ENCODE measurements at regions not wholly inside any gene's neighbourhood (a gene's known extent, or its start where the extent isn't known, plus 50 kb on each side); places are given as distances from the start of the nearest gene placed in this dataset.
A peak's percentile ranks its signal among the peaks of the same experiment; 100 is the strongest.

GRCh38 chr4:123588631-123589241 is 192.1 kb downstream of the SPRY1 start:
- Histone ChIP-seq H3K9me3 (ENCODE audit: control insufficient read depth in 2 of 2, insufficient read depth in 1 of 2, low read depth in 1 of 2, low read length in 1 of 2) (no peaks in the 10 kb centered on the region), H3K27me3 (ENCODE audit: control insufficient read depth in 3 of 3, insufficient read depth in 3 of 3, low read length in 3 of 3) (no peaks in the 10 kb centered on the region), H3K4me1 (ENCODE audit: control insufficient read depth in 3 of 3, insufficient read depth in 2 of 3, low read depth in 1 of 3, low read length in 2 of 3) (peaks cover 3 to 18% (median 5%) of the 10 kb centered on the region in 3 donors), H3K36me3 (ENCODE audit: control insufficient read depth in 3 of 3, insufficient read depth in 2 of 3, low read depth in 1 of 3, low read length in 3 of 3) (no peaks in the 10 kb centered on the region), H3K27ac (ENCODE audit: low read depth in 1 of 3, low read length in 2 of 3) (peak overlapping the region; percentile 30 to 81 (median 62)), H3K4me3 (ENCODE audit: low read depth in 1 of 3, low read length in 3 of 3) (no peak overlapping the region)
- DNase-seq (peak in 1 of 2 donors; percentile 50), FAIRE-seq (no peak)
- WGBS, 3 donors: 45 to 71% (median 65%) methylated on average over 8 of the region's 8 CpGs

DNA sequence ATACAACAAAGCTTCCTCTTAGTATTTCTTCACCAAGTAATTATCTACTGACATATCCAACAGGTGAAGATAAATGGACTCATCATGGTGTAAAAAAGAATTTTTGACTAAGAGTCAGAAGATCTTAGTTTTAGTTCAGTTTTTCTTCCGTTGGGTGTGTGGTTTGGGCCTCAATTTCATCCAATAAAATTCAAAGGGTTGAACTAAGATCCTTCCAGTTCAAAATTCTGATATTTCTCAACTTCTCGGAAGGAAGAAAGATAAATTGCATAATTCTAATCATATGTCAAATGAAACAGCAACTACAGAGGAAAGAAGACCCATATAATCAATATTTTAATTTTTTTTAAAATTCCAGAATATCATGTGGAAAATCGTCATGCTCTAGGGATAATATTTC is 192.7 kb downstream of the SPRY1 start:
- 70 to 91% (median 87%) methylated on average over 3 of the region's 3 CpGs for WGBS, 3 donors
- no peak overlapping the region for H3K4me3 ChIP-seq (ENCODE audit: low read depth in 1 of 3, low read length in 3 of 3)
- peaks cover 3 to 18% (median 5%) of the 10 kb centered on the region in 3 donors for H3K4me1 ChIP-seq (ENCODE audit: control insufficient read depth in 3 of 3, insufficient read depth in 2 of 3, low read depth in 1 of 3, low read length in 2 of 3)
- DNase-seq (no peak), FAIRE-seq (no peak)
- H3K9me3 ChIP-seq (ENCODE audit: control insufficient read depth in 2 of 2, insufficient read depth in 1 of 2, low read depth in 1 of 2, low read length in 1 of 2): no peaks in the 10 kb centered on the region
- no peaks in the 10 kb centered on the region for H3K27me3 ChIP-seq (ENCODE audit: control insufficient read depth in 3 of 3, insufficient read depth in 3 of 3, low read length in 3 of 3)
- H3K27ac ChIP-seq (ENCODE audit: low read depth in 1 of 3, low read length in 2 of 3): peak overlapping the region in 2 of 3 donors; percentile 62 to 81
- no peaks in the 10 kb centered on the region for H3K36me3 ChIP-seq (ENCODE audit: control insufficient read depth in 3 of 3, insufficient read depth in 2 of 3, low read depth in 1 of 3, low read length in 3 of 3)

DNA sequence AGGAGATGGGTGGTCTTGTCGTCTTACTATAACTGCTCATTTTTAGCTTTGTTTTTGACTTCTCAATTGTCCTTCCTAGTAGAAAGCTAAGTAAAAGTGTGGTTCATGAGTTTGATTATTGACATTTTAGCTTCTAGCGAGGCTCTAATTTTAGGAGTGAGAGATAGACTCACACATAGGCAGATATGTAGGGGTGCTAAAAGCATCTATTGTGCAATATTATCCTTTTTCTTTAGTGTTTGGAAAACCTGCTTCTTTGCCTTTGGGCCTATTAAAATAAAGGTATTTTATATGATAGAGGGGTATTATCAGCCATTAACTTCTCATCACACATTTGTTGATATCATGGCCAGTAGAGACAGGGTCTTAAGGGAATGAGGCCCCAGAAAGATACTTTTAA is 195.3 kb downstream of the SPRY1 start:
- no peak overlapping the region for H3K27ac ChIP-seq (ENCODE audit: low read depth in 1 of 3, low read length in 2 of 3)
- H3K4me3 ChIP-seq (ENCODE audit: low read depth in 1 of 3, low read length in 3 of 3): no peak overlapping the region
- peaks cover 3 to 18% (median 5%) of the 10 kb centered on the region in 3 donors for H3K4me1 ChIP-seq (ENCODE audit: control insufficient read depth in 3 of 3, insufficient read depth in 2 of 3, low read depth in 1 of 3, low read length in 2 of 3)
- no peak for DNase-seq
- FAIRE-seq: no peak
- H3K27me3 ChIP-seq (ENCODE audit: control insufficient read depth in 3 of 3, insufficient read depth in 3 of 3, low read length in 3 of 3): no peaks in the 10 kb centered on the region
- WGBS, 3 donors: 95 to 100% (median 98%) methylated on average over 2 of the region's 2 CpGs
- no peaks in the 10 kb centered on the region for H3K36me3 ChIP-seq (ENCODE audit: control insufficient read depth in 3 of 3, insufficient read depth in 2 of 3, low read depth in 1 of 3, low read length in 3 of 3)
- no peaks in the 10 kb centered on the region for H3K9me3 ChIP-seq (ENCODE audit: control insufficient read depth in 2 of 2, insufficient read depth in 1 of 2, low read depth in 1 of 2, low read length in 1 of 2)

- no peak for FAIRE-seq
- no peak overlapping the region for H3K27ac ChIP-seq (ENCODE audit: low read depth in 1 of 3, low read length in 2 of 3)
- no peaks in the 10 kb centered on the region for H3K9me3 ChIP-seq (ENCODE audit: control insufficient read depth in 2 of 2, insufficient read depth in 1 of 2, low read depth in 1 of 2, low read length in 1 of 2)
- no peak overlapping the region for H3K4me3 ChIP-seq (ENCODE audit: low read depth in 1 of 3, low read length in 3 of 3)
- H3K36me3 ChIP-seq (ENCODE audit: control insufficient read depth in 3 of 3, insufficient read depth in 2 of 3, low read depth in 1 of 3, low read length in 3 of 3): no peaks in the 10 kb centered on the region
- peaks cover 3 to 13% (median 4%) of the 10 kb centered on the region in 3 donors for H3K4me1 ChIP-seq (ENCODE audit: control insufficient read depth in 3 of 3, insufficient read depth in 2 of 3, low read depth in 1 of 3, low read length in 2 of 3)
- DNase-seq: no peak
- 81 to 91% (median 87%) methylated on average over 3 of the region's 3 CpGs for WGBS, 3 donors
- H3K27me3 ChIP-seq (ENCODE audit: control insufficient read depth in 3 of 3, insufficient read depth in 3 of 3, low read length in 3 of 3): no peaks in the 10 kb centered on the region
Observed at GRCh38 chr4:123593655-123594054, 197.1 kb downstream of the SPRY1 start.

DNA sequence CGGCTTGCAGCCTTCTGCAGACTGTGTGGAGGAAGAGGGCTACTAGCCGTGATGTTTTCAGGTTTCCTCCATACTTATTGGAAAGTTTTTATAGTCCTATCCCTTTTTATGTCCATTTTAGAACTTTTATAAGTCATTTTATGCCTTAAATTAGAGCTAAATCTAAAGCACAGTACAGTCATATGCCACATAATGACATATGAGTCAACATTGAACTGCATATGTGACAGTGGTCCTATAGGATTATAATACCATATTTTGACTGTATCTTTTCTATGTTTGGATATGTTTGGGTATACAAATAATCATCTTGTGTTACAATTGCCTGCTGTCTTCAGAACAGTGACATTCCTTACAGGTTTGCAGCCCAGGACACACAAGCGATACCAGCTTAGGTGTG is 200.2 kb downstream of the SPRY1 start:
- Histone ChIP-seq H3K27me3 (ENCODE audit: control insufficient read depth in 3 of 3, insufficient read depth in 3 of 3, low read length in 3 of 3) (no peaks in the 10 kb centered on the region), H3K4me3 (ENCODE audit: low read depth in 1 of 3, low read length in 3 of 3) (no peak overlapping the region), H3K9me3 (ENCODE audit: control insufficient read depth in 2 of 2, insufficient read depth in 1 of 2, low read depth in 1 of 2, low read length in 1 of 2) (no peaks in the 10 kb centered on the region), H3K27ac (ENCODE audit: low read depth in 1 of 3, low read length in 2 of 3) (no peak overlapping the region), H3K36me3 (ENCODE audit: control insufficient read depth in 3 of 3, insufficient read depth in 2 of 3, low read depth in 1 of 3, low read length in 3 of 3) (no peaks in the 10 kb centered on the region), H3K4me1 (ENCODE audit: control insufficient read depth in 3 of 3, insufficient read depth in 2 of 3, low read depth in 1 of 3, low read length in 2 of 3) (peaks cover 6 to 33% (median 12%) of the 10 kb centered on the region in 3 donors)
- 89 to 93% (median 92%) methylated on average over 3 of the region's 3 CpGs for WGBS, 3 donors
- FAIRE-seq (no peak), DNase-seq (no peak)

GRCh38 chr4:123597586-123597985 is 201.0 kb downstream of the SPRY1 start:
- 76 to 87% (median 83%) methylated on average over 1 of the region's 1 CpG for WGBS, 3 donors
- DNase-seq (no peak), FAIRE-seq (no peak)

DNA sequence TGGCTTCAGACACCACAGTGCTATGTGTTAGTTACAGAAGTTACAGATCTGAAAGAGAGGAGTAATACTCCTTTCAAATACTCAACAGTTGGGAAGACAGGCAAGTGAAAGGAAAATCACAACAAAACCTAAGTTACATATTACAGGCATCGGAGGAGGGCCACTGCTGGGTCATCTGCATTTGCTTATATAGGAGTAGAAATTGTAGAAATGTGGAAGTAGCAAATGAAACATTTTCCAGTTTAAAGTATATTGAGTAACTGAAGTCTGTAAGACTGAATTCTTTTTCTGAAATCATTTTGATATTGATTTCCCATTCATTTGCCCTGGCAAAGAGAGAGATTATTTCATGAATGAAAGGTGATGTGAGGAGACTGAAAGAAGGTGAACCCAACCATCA is 201.7 kb downstream of the SPRY1 start:
- Histone ChIP-seq H3K36me3 (ENCODE audit: control insufficient read depth in 3 of 3, insufficient read depth in 2 of 3, low read depth in 1 of 3, low read length in 3 of 3) (no peaks in the 10 kb centered on the region), H3K27me3 (ENCODE audit: control insufficient read depth in 3 of 3, insufficient read depth in 3 of 3, low read length in 3 of 3) (no peaks in the 10 kb centered on the region), H3K4me1 (ENCODE audit: control insufficient read depth in 3 of 3, insufficient read depth in 2 of 3, low read depth in 1 of 3, low read length in 2 of 3) (peaks cover 10 to 47% (median 15%) of the 10 kb centered on the region in 3 donors), H3K4me3 (ENCODE audit: low read depth in 1 of 3, low read length in 3 of 3) (no peak overlapping the region), H3K9me3 (ENCODE audit: control insufficient read depth in 2 of 2, insufficient read depth in 1 of 2, low read depth in 1 of 2, low read length in 1 of 2) (no peaks in the 10 kb centered on the region), H3K27ac (ENCODE audit: low read depth in 1 of 3, low read length in 2 of 3) (peak overlapping the region in 1 of 3 donors; percentile 79)
- 88 to 100% (median 97%) methylated on average over 1 of the region's 1 CpG for WGBS, 3 donors
- no peak for DNase-seq
- no peak for FAIRE-seq

More at GRCh38 chr4:123597586-123597985, 201.0 kb downstream of the SPRY1 start:
- H3K36me3 ChIP-seq (ENCODE audit: control insufficient read depth in 3 of 3, insufficient read depth in 2 of 3, low read depth in 1 of 3, low read length in 3 of 3): no peaks in the 10 kb centered on the region
- H3K4me1 ChIP-seq (ENCODE audit: control insufficient read depth in 3 of 3, insufficient read depth in 2 of 3, low read depth in 1 of 3, low read length in 2 of 3): peaks cover 10 to 41% (median 15%) of the 10 kb centered on the region in 3 donors
- H3K4me3 ChIP-seq (ENCODE audit: low read depth in 1 of 3, low read length in 3 of 3): no peak overlapping the region
- H3K9me3 ChIP-seq (ENCODE audit: control insufficient read depth in 2 of 2, insufficient read depth in 1 of 2, low read depth in 1 of 2, low read length in 1 of 2): no peaks in the 10 kb centered on the region
- no peaks in the 10 kb centered on the region for H3K27me3 ChIP-seq (ENCODE audit: control insufficient read depth in 3 of 3, insufficient read depth in 3 of 3, low read length in 3 of 3)
- H3K27ac ChIP-seq (ENCODE audit: low read depth in 1 of 3, low read length in 2 of 3): no peak overlapping the region

DNA sequence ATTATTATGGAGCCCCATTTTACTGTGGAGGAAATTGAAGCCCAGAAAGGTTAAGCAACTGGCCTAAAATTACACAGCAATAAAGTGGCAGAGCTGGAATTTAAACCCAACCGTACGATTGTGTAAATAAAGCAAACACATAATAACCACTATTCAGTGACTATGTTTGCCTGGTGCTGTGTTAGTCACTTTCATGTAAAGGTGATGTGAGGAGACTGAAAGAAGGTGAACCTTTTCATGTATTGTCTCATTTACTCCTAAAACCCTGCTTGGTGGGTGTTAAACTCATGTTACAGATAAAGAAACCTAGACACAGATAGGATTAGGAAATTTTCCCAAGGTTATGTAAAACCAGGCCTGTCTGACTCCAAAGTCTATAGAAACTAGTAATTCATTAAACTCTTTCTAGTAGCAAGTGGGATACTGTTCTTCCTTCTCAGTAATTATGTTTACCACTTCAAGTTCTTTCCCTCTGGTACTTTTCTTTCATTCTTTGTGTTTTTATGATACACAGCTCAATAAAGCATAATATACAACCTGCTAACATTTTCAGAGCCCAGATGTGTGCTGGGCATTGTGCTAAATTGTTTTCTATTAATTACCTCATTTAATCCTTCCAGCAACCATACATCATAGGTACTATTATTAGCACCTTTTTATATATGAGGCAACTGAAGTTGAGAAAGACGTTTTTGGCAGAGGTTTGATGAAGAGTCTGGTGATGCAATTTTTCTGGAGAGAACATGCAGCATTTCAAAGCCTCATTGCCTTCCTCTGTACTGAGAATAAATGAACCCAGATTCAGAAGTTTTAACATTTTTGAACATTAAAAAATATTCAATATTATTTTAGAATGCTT is 202.7 kb downstream of the SPRY1 start:
- H3K9me3 ChIP-seq (ENCODE audit: control insufficient read depth in 2 of 2, insufficient read depth in 1 of 2, low read depth in 1 of 2, low read length in 1 of 2): no peaks in the 10 kb centered on the region
- H3K4me3 ChIP-seq (ENCODE audit: low read depth in 1 of 3, low read length in 3 of 3): no peak overlapping the region
- H3K36me3 ChIP-seq (ENCODE audit: control insufficient read depth in 3 of 3, insufficient read depth in 2 of 3, low read depth in 1 of 3, low read length in 3 of 3): no peaks in the 10 kb centered on the region
- no peak for FAIRE-seq
- H3K27ac ChIP-seq (ENCODE audit: low read depth in 1 of 3, low read length in 2 of 3): peak overlapping the region; percentile 55 to 79 (median 67)
- peak; percentile 48 to 82 for DNase-seq
- peaks cover 10 to 50% (median 15%) of the 10 kb centered on the region in 3 donors for H3K4me1 ChIP-seq (ENCODE audit: control insufficient read depth in 3 of 3, insufficient read depth in 2 of 3, low read depth in 1 of 3, low read length in 2 of 3)
- H3K27me3 ChIP-seq (ENCODE audit: control insufficient read depth in 3 of 3, insufficient read depth in 3 of 3, low read length in 3 of 3): no peaks in the 10 kb centered on the region
- 15 to 38% (median 32%) methylated on average over 3 of the region's 3 CpGs for WGBS, 3 donors

All from small intestine (tissue), 7 donors.